Neural progenitor cell (in vitro differentiated cells): ENCODE measurements at regions not wholly inside any gene's neighbourhood (a gene's known extent, or its start where the extent isn't known, plus 50 kb on each side); places are given as distances from the start of the nearest gene placed in this dataset.

Experiments
- DNase-seq: peaks from one replicate; pipeline ENCODE4 v3.0.0-alpha.2; 2016; ENCODE audit warnings: low spot score
- H2AFZ ChIP-seq: fragments of 200-600 bp; sonication (generic); replicated peaks from 2 replicates; pipeline ENCODE4 v1.6.1; 2016; ENCODE audit warnings: antibody characterized with exemption
- H3F3A ChIP-seq: fragments of 200-600 bp; sonication (generic); 2 replicates; pipeline ENCODE4 v1.6.1; 2016; ENCODE audit warnings: antibody characterized with exemption, low read depth
- H3K27ac ChIP-seq: fragments of 200-600 bp; sonication (generic); 2 replicates; pipeline ENCODE4 v1.5.1; 2016; ENCODE audit warnings: mild to moderate bottlenecking
- H3K27me3 ChIP-seq: fragments of 200-600 bp; sonication (generic); 2 replicates; pipeline ENCODE4 v1.6.1; 2016; ENCODE audit warnings: mild to moderate bottlenecking, moderate library complexity
- H3K36me3 ChIP-seq: fragments of 200-600 bp; sonication (generic); 2 replicates; pipeline ENCODE4 v1.5.1; 2016
- H3K4me1 ChIP-seq: fragments of 200-600 bp; sonication (generic); 2 replicates; pipeline ENCODE4 v1.6.1; 2016; ENCODE audit warnings: mixed run types
- H3K4me2 ChIP-seq: fragments of 200-600 bp; sonication (generic); 2 replicates; pipeline ENCODE4 v1.6.1; 2016
- H3K4me3 ChIP-seq: fragments of 200-600 bp; sonication (generic); 2 replicates; pipeline ENCODE4 v1.5.1; 2016
- H3K79me2 ChIP-seq: fragments of 200-600 bp; sonication (generic); 2 replicates; pipeline ENCODE4 v1.6.1; 2016; ENCODE audit warnings: low read depth
- H3K9ac ChIP-seq: fragments of 200-600 bp; sonication (generic); 2 replicates; pipeline ENCODE4 v1.6.1; 2016
- H3K9me3 ChIP-seq: fragments of 200-600 bp; sonication (generic); 2 replicates; pipeline ENCODE4 v1.5.1; 2016; ENCODE audit warnings: low read depth
- H4K20me1 ChIP-seq: fragments of 200-600 bp; sonication (generic); 2 replicates; pipeline ENCODE4 v1.6.1; 2016; ENCODE audit warnings: low read depth
- H3K27ac Mint-ChIP-seq: 3 replicates; pipeline ENCODE4 v1.8.0; 2021; ENCODE audit warnings: mixed read lengths
- H3K27me3 Mint-ChIP-seq: 2 replicates; pipeline ENCODE4 v1.8.0; 2022; ENCODE audit warnings: low read depth, mild to moderate bottlenecking, inconsistent platforms, moderate library complexity, mixed read lengths; ENCODE audit not compliant: insufficient read depth
- H3K36me3 Mint-ChIP-seq: 3 replicates; pipeline ENCODE4 v1.8.0; 2021; ENCODE audit warnings: mixed read lengths
- H3K4me1 Mint-ChIP-seq: 3 replicates; pipeline ENCODE4 v1.8.0; 2021; ENCODE audit warnings: mixed read lengths
- H3K4me3 Mint-ChIP-seq: 3 replicates; pipeline ENCODE4 v1.8.0; 2021; ENCODE audit warnings: mild to moderate bottlenecking, moderate library complexity, mixed read lengths
- H3K9me3 Mint-ChIP-seq: 3 replicates; pipeline ENCODE4 v1.8.0; 2020; ENCODE audit warnings: mixed read lengths
- CTCF ChIP-seq: fragments of 200-600 bp; sonication (generic); IDR thresholded peaks from 2 replicates; pipeline ENCODE4 v1.5.1; 2017; ENCODE audit warnings: antibody characterized with exemption, mild to moderate bottlenecking
- EZH2 ChIP-seq: fragments of 200-600 bp; sonication (generic); IDR thresholded peaks from 2 replicates; pipeline ENCODE4 v1.6.1; 2017; ENCODE audit warnings: antibody characterized with exemption, mild to moderate bottlenecking, moderate library complexity
- EZH2phosphoT487 ChIP-seq: fragments of 200-600 bp; sonication (generic); IDR thresholded peaks from 2 replicates; pipeline ENCODE4 v1.6.1; 2017; ENCODE audit warnings: antibody characterized with exemption

GRCh38 chr21:38931291-38931690 lies 125.6 kb downstream of the ETS2 start:
- Histone ChIP-seq H3K4me1 (no peaks in the 10 kb centered on the region), H3K79me2 (no peaks in the 10 kb centered on the region), H3K9me3 (no peaks in the 10 kb centered on the region), H3K4me3 (no peak overlapping the region), H3K27me3 (no peaks in the 10 kb centered on the region), H2AFZ (no peak overlapping the region), H3K36me3 (no peaks in the 10 kb centered on the region), H3K27ac (no peak overlapping the region), H3F3A (no peaks in the 10 kb centered on the region), H3K4me2 (no peak overlapping the region), H4K20me1 (no peaks in the 10 kb centered on the region), H3K9ac (no peak overlapping the region)
- no peak for DNase-seq
- Mint-ChIP-seq H3K4me1 (peaks cover 2% of the 10 kb centered on the region), H3K9me3 (peaks cover 13% of the 10 kb centered on the region), H3K27me3 (peaks cover 12% of the 10 kb centered on the region), H3K36me3 (peaks cover 3% of the 10 kb centered on the region), H3K4me3 (no peak overlapping the region), H3K27ac (no peak overlapping the region)
- TF ChIP-seq CTCF (no peak), EZH2phosphoT487 (no peak), EZH2 (no peak)

GRCh38 chr21:38930853-38931252 lies 125.1 kb downstream of the ETS2 start:
- H3K4me1 Mint-ChIP-seq = peaks cover 2% of the 10 kb centered on the region
- Histone ChIP-seq H3K4me1 (no peaks in the 10 kb centered on the region), H3K27me3 (no peaks in the 10 kb centered on the region), H4K20me1 (no peaks in the 10 kb centered on the region), H3K4me2 (no peak overlapping the region), H3K27ac (no peak overlapping the region), H3K9ac (no peak overlapping the region), H3K79me2 (no peaks in the 10 kb centered on the region), H3K4me3 (no peak overlapping the region), H3K36me3 (no peaks in the 10 kb centered on the region), H2AFZ (no peak overlapping the region), H3K9me3 (no peaks in the 10 kb centered on the region), H3F3A (no peaks in the 10 kb centered on the region)
- peaks cover 3% of the 10 kb centered on the region for H3K36me3 Mint-ChIP-seq
- H3K27me3 Mint-ChIP-seq = peaks cover 12% of the 10 kb centered on the region
- no peak overlapping the region for H3K27ac Mint-ChIP-seq
- peaks cover 13% of the 10 kb centered on the region for H3K9me3 Mint-ChIP-seq
- H3K4me3 Mint-ChIP-seq = no peak overlapping the region
- DNase-seq = no peak
- TF ChIP-seq CTCF (no peak), EZH2phosphoT487 (no peak), EZH2 (no peak)

- no peaks in the 10 kb centered on the region for H3F3A ChIP-seq
- H3K79me2 ChIP-seq = no peaks in the 10 kb centered on the region
- Mint-ChIP-seq H3K36me3 (no peaks in the 10 kb centered on the region), H3K4me1 (no peaks in the 10 kb centered on the region), H3K9me3 (peaks cover 9% of the 10 kb centered on the region), H3K27ac (no peak overlapping the region), H3K27me3 (peaks cover 10% of the 10 kb centered on the region), H3K4me3 (no peak overlapping the region)
- no peaks in the 10 kb centered on the region for H3K9me3 ChIP-seq
- H3K27ac ChIP-seq = no peak overlapping the region
- no peak overlapping the region for H3K4me3 ChIP-seq
- no peak for TF ChIP-seq EZH2
- TF ChIP-seq EZH2phosphoT487 = no peak
- no peak for TF ChIP-seq CTCF
- H4K20me1 ChIP-seq = no peaks in the 10 kb centered on the region
- no peak for DNase-seq
- H3K4me1 ChIP-seq = peaks cover 6% of the 10 kb centered on the region
- H3K36me3 ChIP-seq = no peaks in the 10 kb centered on the region
- no peak overlapping the region for H3K4me2 ChIP-seq
- H3K9ac ChIP-seq = no peak overlapping the region
- H2AFZ ChIP-seq = no peak overlapping the region
- H3K27me3 ChIP-seq = no peaks in the 10 kb centered on the region
These were observed 124.3 kb downstream of the ETS2 start for GRCh38 chr21:38930066-38930465.
